Erythroblast (primary cell): ENCODE measurements at regions not wholly inside any gene's neighbourhood (a gene's known extent, or its start where the extent isn't known, plus 50 kb on each side); places are given as distances from the start of the nearest gene placed in this dataset.

Source experiments
- GATA1 ChIP-seq: IDR thresholded peaks from 2 replicates; pipeline ENCODE4 v1.6.1; 2011; ENCODE audit warnings: low read depth, mild to moderate bottlenecking, control low read depth, low read length, moderate library complexity
- POLR2A ChIP-seq: IDR thresholded peaks from 2 replicates; pipeline ENCODE4 v1.6.1; 2011; ENCODE audit warnings: mild to moderate bottlenecking, low read length

DNA sequence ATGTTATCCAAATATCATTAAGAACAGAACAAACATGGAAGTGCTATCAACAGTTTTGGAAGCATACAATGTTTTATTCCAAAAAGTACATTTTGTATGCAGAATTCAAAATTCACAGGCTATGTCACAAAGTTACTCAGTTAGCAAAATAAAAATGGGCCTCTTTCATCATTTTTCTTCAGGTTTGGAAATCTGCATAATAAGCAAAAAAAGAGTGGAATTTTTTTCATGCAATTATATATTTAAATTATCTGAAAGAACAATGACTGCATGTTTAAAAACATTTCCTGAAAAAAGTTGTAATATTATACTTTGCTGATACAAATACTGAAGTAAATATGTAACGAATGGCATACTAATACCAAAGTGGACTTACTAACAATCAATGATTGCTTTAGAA is 161.2 kb upstream of the MBL2 start:
- TF ChIP-seq POLR2A (no peak), GATA1 (no peak)
